CD4-positive, alpha-beta T cell (primary cell): ENCODE measurements at regions not wholly inside any gene's neighbourhood (a gene's known extent, or its start where the extent isn't known, plus 50 kb on each side); places are given as distances from the start of the nearest gene placed in this dataset.
"Not testable (repeated sequence)": the region's sequence is repeated elsewhere in the genome, so short reads cannot be mapped to it uniquely, and the experiment has no call there.

ENCODE experiments used
- ATAC-seq: fragments of 200-7000 bp; cut with Tn5 transposase; one replicate; pipeline ENCODE4 v1.10.0; 2022; ENCODE audit warnings: mild to moderate bottlenecking; ENCODE audit not compliant: poor library complexity
- CTCF ChIA-PET: fragments of 350-600 bp; sonication (Branson Sonifier 250); formaldehyde crosslinking; loops from one replicate; lab custom pipeline; 2021; ENCODE audit warnings: antibody characterized with exemption, inconsistent platforms; lab: Charles Lee
- POLR2A ChIA-PET: fragments of 350-600 bp; sonication (Branson Sonifier 250); formaldehyde crosslinking; loops from one replicate; lab custom pipeline; 2021; ENCODE audit warnings: antibody characterized with exemption, inconsistent platforms; lab: Charles Lee
- DNase-seq, 14 experiments: peaks; one replicate each; pipeline ENCODE4 v3.0.0-alpha.2; 2013 to 2020; ENCODE audit warnings: mixed read lengths in 2 of 14
- H3K27ac ChIP-seq, 2 donors: one replicate each; pipeline versions ENCODE4 v1.5.1 to v1.7.0; 2013; ENCODE audit warnings: low read length in 2 of 2, low read depth in 1 of 2, mild to moderate bottlenecking in 1 of 2
- H3K27me3 ChIP-seq, 2 experiments: 1 replicate in 1 of 2; 2 replicates in 1 of 2; pipeline versions ENCODE4 v1.6.1 to v1.7.0; 2013; ENCODE audit warnings: low read length in 2 of 2, control low read depth in 1 of 2, mild to moderate bottlenecking in 1 of 2, moderate library complexity in 1 of 2; ENCODE audit not compliant: insufficient read depth in 2 of 2, control insufficient read depth in 1 of 2
- H3K36me3 ChIP-seq: one replicate; pipeline ENCODE4 v1.6.1; 2013; ENCODE audit warnings: low read length, control low read depth; ENCODE audit not compliant: insufficient read depth
- H3K4me1 ChIP-seq: one replicate; pipeline ENCODE4 v1.6.1; 2013; ENCODE audit warnings: low read length, control low read depth; ENCODE audit not compliant: insufficient read depth
- H3K4me3 ChIP-seq: one replicate; pipeline ENCODE4 v1.5.1; 2013; ENCODE audit warnings: mild to moderate bottlenecking, low read length, moderate library complexity
- H3K9me3 ChIP-seq, 2 experiments: 1 replicate in 1 of 2; 2 replicates in 1 of 2; pipeline versions ENCODE4 v1.6.1 to v1.7.0; 2013; ENCODE audit warnings: low read length in 2 of 2, mild to moderate bottlenecking in 2 of 2, control low read depth in 1 of 2, moderate library complexity in 1 of 2; ENCODE audit not compliant: control insufficient read depth in 1 of 2, insufficient read depth in 1 of 2
- H3K27ac Mint-ChIP-seq: one replicate; pipeline ENCODE4 v1.8.0; 2020; ENCODE audit warnings: mixed read lengths
- H3K27me3 Mint-ChIP-seq: one replicate; pipeline ENCODE4 v1.8.0; 2021; ENCODE audit warnings: mixed read lengths
- H3K36me3 Mint-ChIP-seq: one replicate; pipeline ENCODE4 v1.8.0; 2021; ENCODE audit warnings: low read depth, mixed read lengths
- H3K4me1 Mint-ChIP-seq: one replicate; pipeline ENCODE4 v1.8.0; 2021; ENCODE audit warnings: low read depth, mixed read lengths
- H3K4me3 Mint-ChIP-seq: one replicate; pipeline ENCODE4 v1.8.0; 2020; ENCODE audit warnings: mild to moderate bottlenecking, mixed read lengths
- H3K9me3 Mint-ChIP-seq: one replicate; pipeline ENCODE4 v1.8.0; 2020; ENCODE audit warnings: mixed read lengths
- intact Hi-C, 2 experiments: fragments of 100-400 bp; cut with DNase I in 1 of 2; cut with micrococcal nuclease in 1 of 2; formaldehyde crosslinking; loops; one replicate each; pipeline versions ENCODE4 v1.15.1 to v1.9.0; 2023 to 2025; cut with DNase I, micrococcal nuclease
- TF ChIP-seq, protein P1 (sequence below): fragments of 200-600 bp; IDR thresholded peaks from one replicate; pipeline ENCODE4 v1.8.0; 2022; ENCODE audit warnings: antibody characterized with exemption, mild to moderate bottlenecking

DNA sequence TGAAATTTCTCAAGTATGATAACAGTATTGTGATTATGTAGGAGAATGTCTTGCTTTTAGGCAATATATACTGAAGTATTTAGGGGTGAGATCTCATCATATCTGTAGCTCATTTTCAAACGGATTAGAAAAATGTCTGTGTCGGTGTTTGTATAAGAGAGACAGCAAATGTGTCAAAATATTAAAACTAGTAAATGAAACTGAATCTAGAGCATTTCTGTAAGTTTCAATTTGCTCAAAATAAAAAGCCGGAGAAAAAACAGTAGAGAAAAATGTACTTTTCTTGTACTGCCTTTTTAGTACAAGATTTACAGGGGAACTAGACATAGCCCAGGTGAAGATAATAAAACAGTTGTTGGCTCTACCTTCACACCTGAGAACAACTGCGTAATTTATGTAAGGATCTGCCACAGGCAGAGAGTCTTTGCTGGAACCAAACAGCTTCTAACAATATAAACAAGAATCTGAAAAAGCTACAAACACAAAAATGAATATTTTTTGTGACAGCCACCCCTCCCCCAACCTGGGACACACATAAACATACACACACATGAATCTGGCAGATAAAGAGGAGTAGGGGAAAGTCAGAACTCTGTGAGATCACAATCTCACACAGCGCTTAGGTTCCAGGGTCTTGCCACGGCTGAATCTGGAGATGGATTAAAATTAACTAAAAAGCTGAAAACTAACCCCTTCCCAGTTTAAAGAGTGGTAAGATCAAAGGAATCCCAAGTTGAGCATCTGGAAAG, 153.3 kb downstream of the AVL9 start:
- Histone ChIP-seq H3K4me1 (no peaks in the 10 kb centered on the region), H3K36me3 (no peaks in the 10 kb centered on the region), H3K9me3 (no peaks in the 10 kb centered on the region), H3K4me3 (no peak overlapping the region), H3K27ac (no peak overlapping the region), H3K27me3 (peaks cover 0 to 5% of the 10 kb centered on the region in 2 experiments)
- CTCF ChIA-PET = no interaction called here
- DNase-seq (no peak), ATAC-seq (no peak)
- Mint-ChIP-seq H3K27ac (no peak overlapping the region), H3K9me3 (no peaks in the 10 kb centered on the region), H3K4me1 (no peaks in the 10 kb centered on the region), H3K27me3 (peaks cover 23% of the 10 kb centered on the region), H3K36me3 (no peaks in the 10 kb centered on the region), H3K4me3 (no peak overlapping the region)
- POLR2A ChIA-PET = no interaction called here
- TF ChIP-seq, protein P1, sequence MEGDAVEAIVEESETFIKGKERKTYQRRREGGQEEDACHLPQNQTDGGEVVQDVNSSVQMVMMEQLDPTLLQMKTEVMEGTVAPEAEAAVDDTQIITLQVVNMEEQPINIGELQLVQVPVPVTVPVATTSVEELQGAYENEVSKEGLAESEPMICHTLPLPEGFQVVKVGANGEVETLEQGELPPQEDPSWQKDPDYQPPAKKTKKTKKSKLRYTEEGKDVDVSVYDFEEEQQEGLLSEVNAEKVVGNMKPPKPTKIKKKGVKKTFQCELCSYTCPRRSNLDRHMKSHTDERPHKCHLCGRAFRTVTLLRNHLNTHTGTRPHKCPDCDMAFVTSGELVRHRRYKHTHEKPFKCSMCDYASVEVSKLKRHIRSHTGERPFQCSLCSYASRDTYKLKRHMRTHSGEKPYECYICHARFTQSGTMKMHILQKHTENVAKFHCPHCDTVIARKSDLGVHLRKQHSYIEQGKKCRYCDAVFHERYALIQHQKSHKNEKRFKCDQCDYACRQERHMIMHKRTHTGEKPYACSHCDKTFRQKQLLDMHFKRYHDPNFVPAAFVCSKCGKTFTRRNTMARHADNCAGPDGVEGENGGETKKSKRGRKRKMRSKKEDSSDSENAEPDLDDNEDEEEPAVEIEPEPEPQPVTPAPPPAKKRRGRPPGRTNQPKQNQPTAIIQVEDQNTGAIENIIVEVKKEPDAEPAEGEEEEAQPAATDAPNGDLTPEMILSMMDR = no peak
- intact Hi-C loops = loop anchor here in 1 of 2 experiments (5.0 kb wide), 1 partner anchor 369 kb away; no protein-coding TSS in a partner anchor

DNA sequence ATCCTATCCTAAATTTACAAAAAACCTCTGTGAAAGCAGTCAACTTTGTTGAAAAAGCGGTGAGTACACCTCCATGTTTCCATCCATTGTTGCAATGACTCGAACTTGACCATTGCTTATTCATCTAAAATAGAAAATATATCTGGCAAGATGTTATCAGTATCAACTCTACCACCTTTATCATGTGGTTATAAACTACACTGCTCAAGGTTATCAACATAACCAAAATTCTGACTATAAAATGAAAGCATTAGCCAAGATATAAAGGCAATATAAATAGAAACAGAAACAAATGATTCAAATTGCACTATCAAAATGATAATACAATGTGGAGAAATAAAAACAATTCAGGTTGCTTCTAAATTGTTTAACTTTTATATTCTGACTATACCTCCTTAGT, 150.0 kb downstream of the AVL9 start:
- H3K4me1 ChIP-seq, H3K4me1 Mint-ChIP-seq, POLR2A ChIA-PET, DNase-seq, H3K27me3 ChIP-seq, H3K4me3 Mint-ChIP-seq, H3K4me3 ChIP-seq, H3K9me3 ChIP-seq, H3K36me3 Mint-ChIP-seq, H3K36me3 ChIP-seq, H3K27ac Mint-ChIP-seq, ATAC-seq, H3K9me3 Mint-ChIP-seq, CTCF ChIA-PET, H3K27ac ChIP-seq: not testable (repeated sequence)
- intact Hi-C loops = loop anchor here in 1 of 2 experiments (5.0 kb wide), 1 partner anchor 372 kb away; no protein-coding TSS in a partner anchor
- peaks cover 29% of the 10 kb centered on the region for H3K27me3 Mint-ChIP-seq

DNA sequence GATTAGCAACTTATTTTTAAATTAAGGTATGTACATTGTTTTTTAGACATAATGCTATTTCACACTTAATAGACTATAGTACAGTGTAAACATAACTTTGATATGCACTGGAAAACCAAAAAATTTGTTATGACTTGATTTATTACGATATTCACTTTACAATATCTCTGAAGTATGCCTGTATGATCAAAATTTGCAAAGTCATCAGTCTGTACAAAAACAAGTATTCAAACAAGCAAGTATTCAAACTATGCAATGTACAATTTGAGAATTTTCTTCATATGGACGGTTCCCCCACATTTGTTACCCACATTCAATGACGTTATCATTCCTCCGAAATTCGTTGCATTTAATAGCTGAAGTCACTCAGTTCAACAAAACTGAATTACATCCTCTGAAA, 147.9 kb downstream of the AVL9 start:
- Histone ChIP-seq H3K4me3 (no peak overlapping the region), H3K27me3 (peaks cover 0 to 5% of the 10 kb centered on the region in 2 experiments), H3K27ac (no peak overlapping the region), H3K4me1 (no peaks in the 10 kb centered on the region), H3K36me3 (no peaks in the 10 kb centered on the region), H3K9me3 (no peaks in the 10 kb centered on the region)
- peaks cover 19% of the 10 kb centered on the region for H3K27me3 Mint-ChIP-seq
- H3K4me3 Mint-ChIP-seq = no peak overlapping the region
- TF ChIP-seq, protein P1 = no peak
- ChIA-PET CTCF (no interaction called here), POLR2A (no interaction called here)
- DNase-seq (no peak), ATAC-seq (no peak)
- no peak overlapping the region for H3K27ac Mint-ChIP-seq
- no peaks in the 10 kb centered on the region for H3K36me3 Mint-ChIP-seq
- intact Hi-C loops = no loop called here
- no peaks in the 10 kb centered on the region for H3K9me3 Mint-ChIP-seq
- H3K4me1 Mint-ChIP-seq = peaks cover 4% of the 10 kb centered on the region

DNA sequence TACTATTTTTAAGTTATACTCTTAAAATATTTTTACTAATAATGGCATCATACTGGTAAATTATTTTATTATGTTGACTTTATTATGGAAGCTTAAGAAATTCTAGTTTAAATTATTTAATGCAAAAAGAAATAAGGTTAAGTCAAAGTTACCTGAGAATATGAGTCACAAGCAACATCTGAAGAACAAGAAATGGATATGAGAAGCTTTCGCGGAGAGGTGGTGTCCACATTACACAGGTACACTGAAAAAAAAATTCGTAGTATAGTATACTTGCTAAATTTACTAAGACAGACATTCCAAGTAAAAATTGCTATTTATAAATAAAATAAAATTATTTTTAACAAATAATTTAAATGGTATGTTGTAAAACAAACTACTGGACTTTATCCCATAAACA, 143.8 kb downstream of the AVL9 start:
- TF ChIP-seq, protein P1 = no peak
- ChIA-PET CTCF (no interaction called here), POLR2A (no interaction called here)
- no peaks in the 10 kb centered on the region for H3K36me3 Mint-ChIP-seq
- Histone ChIP-seq H3K36me3 (no peaks in the 10 kb centered on the region), H3K4me3 (no peak overlapping the region), H3K9me3 (no peaks in the 10 kb centered on the region), H3K27me3 (no peaks in the 10 kb centered on the region), H3K4me1 (no peaks in the 10 kb centered on the region), H3K27ac (no peak overlapping the region)
- H3K9me3 Mint-ChIP-seq = no peaks in the 10 kb centered on the region
- DNase-seq = no peak
- H3K4me1 Mint-ChIP-seq = peaks cover 4% of the 10 kb centered on the region
- no peak for ATAC-seq
- H3K27ac Mint-ChIP-seq = no peak overlapping the region
- H3K27me3 Mint-ChIP-seq = peaks cover 6% of the 10 kb centered on the region
- intact Hi-C loops = no loop called here
- no peak overlapping the region for H3K4me3 Mint-ChIP-seq

DNA sequence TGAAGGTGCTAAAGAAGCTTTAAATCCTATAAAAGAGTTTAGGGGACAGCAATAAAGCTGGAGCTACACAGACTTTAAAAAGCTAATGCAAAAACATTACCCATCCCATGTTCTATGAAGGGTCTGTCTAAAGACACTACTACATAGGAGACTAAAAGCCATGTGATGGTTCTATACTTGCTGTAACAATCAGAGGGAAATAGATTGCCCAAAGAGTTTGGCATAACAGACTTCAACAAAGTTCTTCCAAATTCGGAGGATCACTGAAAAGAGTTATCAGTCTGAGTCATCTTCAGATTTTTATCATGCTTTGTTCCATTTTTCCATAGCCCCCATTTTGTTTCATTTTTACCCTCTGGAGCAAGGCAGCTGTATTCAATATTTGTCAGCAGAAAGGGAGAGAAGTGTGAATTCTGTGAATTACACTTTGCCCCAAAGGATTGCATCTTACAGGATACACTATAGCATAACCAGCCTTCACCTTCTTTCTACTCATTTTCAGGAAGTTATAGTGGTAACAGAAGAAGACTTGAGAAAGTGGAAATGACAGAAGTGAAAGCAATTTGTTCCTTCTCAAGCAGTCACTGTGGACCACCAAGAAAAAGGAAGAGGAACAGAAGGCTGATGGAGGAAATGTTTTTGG, 143.3 kb downstream of the AVL9 start:
- H3K27me3 ChIP-seq, CTCF ChIA-PET, H3K4me3 Mint-ChIP-seq, POLR2A ChIA-PET, H3K36me3 Mint-ChIP-seq, H3K4me1 ChIP-seq, ATAC-seq, H3K27ac Mint-ChIP-seq, H3K36me3 ChIP-seq, intact Hi-C loops, H3K27me3 Mint-ChIP-seq, H3K9me3 ChIP-seq, H3K4me3 ChIP-seq, H3K4me1 Mint-ChIP-seq, H3K27ac ChIP-seq, H3K9me3 Mint-ChIP-seq: not testable (repeated sequence)
- peak in 3 of 14 experiments; percentile 5 for DNase-seq
